Fibroblast of lung (primary cell): ENCODE measurements at regions not wholly inside any gene's neighbourhood (a gene's known extent, or its start where the extent isn't known, plus 50 kb on each side); places are given as distances from the start of the nearest gene placed in this dataset.

Experiments used
- DNase-seq, 2 donors: peaks; one replicate each; pipeline versions ENCODE4 v3.0.0 to v3.0.0-alpha.2; 2010; ENCODE audit warnings: low read depth in 2 of 2
- H2AFZ ChIP-seq: 2 replicates; pipeline ENCODE4 v1.5.1; 2012; ENCODE audit warnings: low read length, control low read depth, inconsistent platforms
- H3K27ac ChIP-seq: 2 replicates; pipeline ENCODE4 v1.5.1; 2011; ENCODE audit warnings: low read length, control low read depth; ENCODE audit not compliant: insufficient read depth
- H3K27me3 ChIP-seq: 2 replicates; pipeline ENCODE4 v1.5.1; 2011; ENCODE audit warnings: mild to moderate bottlenecking, low read length; ENCODE audit not compliant: control insufficient read depth, insufficient read depth
- H3K36me3 ChIP-seq: 2 replicates; pipeline ENCODE4 v1.5.1; 2011; ENCODE audit warnings: low read length; ENCODE audit not compliant: control insufficient read depth, insufficient read depth
- H3K4me1 ChIP-seq: 2 replicates; pipeline ENCODE4 v1.5.1; 2011; ENCODE audit warnings: low read length; ENCODE audit not compliant: control insufficient read depth, insufficient read depth; ENCODE audit errors: extremely low read depth
- H3K4me2 ChIP-seq: 2 replicates; pipeline ENCODE4 v1.5.1; 2011; ENCODE audit warnings: low read length, control low read depth; ENCODE audit not compliant: insufficient read depth; ENCODE audit errors: extremely low read depth
- H3K4me3 ChIP-seq, 4 experiments: fragments of 200-600 bp in 1 of 4; sonication (generic) in 1 of 4; replicated peaks in 1 of 4; 2 replicates each; pipeline ENCODE4 v1.5.1; 2011 to 2016; ENCODE audit warnings: low read length in 4 of 4, low read depth in 3 of 4, mild to moderate bottlenecking in 3 of 4, control low read depth in 2 of 4, inconsistent platforms in 1 of 4, mixed read lengths in 1 of 4; ENCODE audit not compliant: insufficient read depth in 1 of 4; ENCODE audit errors: control extremely low read depth in 1 of 4
- H3K79me2 ChIP-seq: 2 replicates; pipeline ENCODE4 v1.5.1; 2012; ENCODE audit warnings: mild to moderate bottlenecking, low read length, inconsistent platforms; ENCODE audit not compliant: control insufficient read depth, insufficient read depth
- H3K9ac ChIP-seq: 2 replicates; pipeline ENCODE4 v1.5.1; 2011; ENCODE audit warnings: mild to moderate bottlenecking, low read length, control low read depth; ENCODE audit not compliant: insufficient read depth
- H3K9me3 ChIP-seq: 2 replicates; pipeline ENCODE4 v1.5.1; 2012; ENCODE audit warnings: low read depth, low read length; ENCODE audit not compliant: control insufficient read depth, insufficient read depth
- H4K20me1 ChIP-seq: 2 replicates; pipeline ENCODE4 v1.5.1; 2011; ENCODE audit warnings: low read length; ENCODE audit not compliant: control insufficient read depth, insufficient read depth; ENCODE audit errors: extremely low read depth
- EZH2 ChIP-seq: IDR thresholded peaks from 2 replicates; pipeline ENCODE4 v1.5.1; 2012; ENCODE audit warnings: low read length, control low read depth, mild to moderate bottlenecking; ENCODE audit errors: missing control alignments
- TF ChIP-seq, protein P1 (sequence below), 2 donors: IDR thresholded peaks in 1 of 2; conservative IDR thresholded peaks in 1 of 2; 1 replicate in 1 of 2; 2 replicates in 1 of 2; pipeline ENCODE4 v1.5.1; 2011 to 2012; ENCODE audit warnings: low read length in 2 of 2, control low read depth in 1 of 2, inconsistent platforms in 1 of 2, low read depth in 1 of 2, mild to moderate bottlenecking in 1 of 2

DNA sequence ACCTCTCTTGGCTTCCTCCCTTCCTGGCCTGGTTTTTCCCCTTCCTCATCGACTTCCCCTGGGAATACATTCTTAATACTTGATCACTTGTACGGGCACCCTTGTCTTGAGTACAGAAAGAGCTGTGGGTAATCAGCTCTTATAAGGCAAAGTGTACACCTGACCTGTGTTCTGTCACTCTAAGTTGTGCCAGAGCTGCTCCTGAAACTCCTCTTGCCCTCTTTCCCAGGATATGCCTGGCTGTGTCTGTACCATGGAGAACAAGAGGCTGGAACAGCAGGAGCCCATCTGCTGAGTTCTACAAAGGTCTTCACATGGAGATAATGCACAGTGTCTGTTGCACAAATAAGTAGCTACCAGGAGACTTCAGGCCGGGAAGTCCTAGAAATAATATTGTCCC lies 110.1 kb downstream of the FOXA2 start:
- Histone ChIP-seq H3K4me1 (no peaks in the 10 kb centered on the region), H3K36me3 (no peaks in the 10 kb centered on the region), H3K27me3 (no peaks in the 10 kb centered on the region), H3K27ac (no peak overlapping the region), H4K20me1 (no peaks in the 10 kb centered on the region), H3K4me3 (no peak overlapping the region), H3K79me2 (no peaks in the 10 kb centered on the region), H3K4me2 (no peak overlapping the region), H3K9ac (no peak overlapping the region), H2AFZ (no peak overlapping the region), H3K9me3 (no peaks in the 10 kb centered on the region)
- DNase-seq, result no peak
- TF ChIP-seq, protein P1, sequence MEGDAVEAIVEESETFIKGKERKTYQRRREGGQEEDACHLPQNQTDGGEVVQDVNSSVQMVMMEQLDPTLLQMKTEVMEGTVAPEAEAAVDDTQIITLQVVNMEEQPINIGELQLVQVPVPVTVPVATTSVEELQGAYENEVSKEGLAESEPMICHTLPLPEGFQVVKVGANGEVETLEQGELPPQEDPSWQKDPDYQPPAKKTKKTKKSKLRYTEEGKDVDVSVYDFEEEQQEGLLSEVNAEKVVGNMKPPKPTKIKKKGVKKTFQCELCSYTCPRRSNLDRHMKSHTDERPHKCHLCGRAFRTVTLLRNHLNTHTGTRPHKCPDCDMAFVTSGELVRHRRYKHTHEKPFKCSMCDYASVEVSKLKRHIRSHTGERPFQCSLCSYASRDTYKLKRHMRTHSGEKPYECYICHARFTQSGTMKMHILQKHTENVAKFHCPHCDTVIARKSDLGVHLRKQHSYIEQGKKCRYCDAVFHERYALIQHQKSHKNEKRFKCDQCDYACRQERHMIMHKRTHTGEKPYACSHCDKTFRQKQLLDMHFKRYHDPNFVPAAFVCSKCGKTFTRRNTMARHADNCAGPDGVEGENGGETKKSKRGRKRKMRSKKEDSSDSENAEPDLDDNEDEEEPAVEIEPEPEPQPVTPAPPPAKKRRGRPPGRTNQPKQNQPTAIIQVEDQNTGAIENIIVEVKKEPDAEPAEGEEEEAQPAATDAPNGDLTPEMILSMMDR (conservative IDR thresholded peaks at IDR 0.05 in 1 of 2, IDR thresholded peaks at IDR 0.05 in 1 of 2; ENCODE audit: low read depth in 1 of 2, low read length in 2 of 2), result no peak
- no peak for TF ChIP-seq EZH2

DNA sequence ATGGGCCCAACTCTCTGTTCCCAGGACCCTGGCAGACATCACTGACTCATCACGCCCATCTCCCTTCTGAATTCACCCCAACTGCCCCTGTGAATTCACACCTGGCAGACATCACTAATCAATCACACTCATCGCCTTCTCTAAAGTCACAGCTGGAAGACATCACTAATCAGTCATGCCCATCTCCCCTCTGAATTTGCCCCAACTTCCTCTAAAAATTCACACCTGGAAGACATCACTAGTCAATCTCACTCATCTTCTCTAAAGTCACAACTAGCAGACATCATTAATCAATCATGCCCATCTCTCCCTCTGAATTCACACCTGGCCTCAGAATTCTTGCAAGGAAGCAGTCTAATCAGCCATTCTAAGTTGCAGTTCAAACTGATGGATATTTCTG lies 111.1 kb downstream of the FOXA2 start:
- Histone ChIP-seq H3K36me3 (no peaks in the 10 kb centered on the region), H3K27me3 (no peaks in the 10 kb centered on the region), H3K27ac (no peak overlapping the region), H2AFZ (no peak overlapping the region), H3K4me3 (no peak overlapping the region), H3K4me1 (no peaks in the 10 kb centered on the region), H4K20me1 (no peaks in the 10 kb centered on the region), H3K9ac (no peak overlapping the region), H3K79me2 (no peaks in the 10 kb centered on the region), H3K4me2 (no peak overlapping the region), H3K9me3 (no peaks in the 10 kb centered on the region)
- no peak for TF ChIP-seq EZH2
- TF ChIP-seq, protein P1 (conservative IDR thresholded peaks at IDR 0.05 in 1 of 2, IDR thresholded peaks at IDR 0.05 in 1 of 2; ENCODE audit: low read depth in 1 of 2, low read length in 2 of 2), result no peak
- DNase-seq, result no peak

DNA sequence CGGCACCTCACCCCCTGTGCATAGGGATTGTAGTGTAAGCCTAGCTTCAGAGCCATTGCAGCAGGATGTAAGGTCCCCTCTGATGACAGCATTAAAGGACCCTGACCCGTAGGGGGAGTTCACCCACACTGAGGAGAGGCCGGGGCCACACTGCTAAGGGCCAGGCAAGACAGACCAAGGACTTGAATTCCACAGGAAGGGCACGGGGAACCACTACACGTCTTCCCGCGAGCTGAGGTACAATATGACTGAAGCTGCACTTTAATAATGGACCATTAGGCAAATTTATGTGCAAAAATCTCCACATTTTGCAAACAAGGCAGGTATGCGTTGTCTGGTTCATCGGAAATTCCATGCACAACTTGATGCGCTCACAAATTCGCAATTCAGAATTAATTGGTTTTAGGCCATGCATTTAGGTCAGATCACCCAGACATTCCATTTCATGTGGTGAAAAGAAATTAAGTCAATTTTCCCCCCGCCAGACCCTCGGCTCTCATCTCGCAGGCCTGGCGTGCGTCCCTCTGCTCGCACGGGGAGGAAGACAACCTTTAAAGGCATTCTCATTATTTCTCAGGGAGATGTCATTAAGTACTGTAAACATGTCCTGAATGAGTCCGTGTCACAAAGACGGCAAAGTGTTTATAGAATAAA lies 111.8 kb downstream of the FOXA2 start:
- Histone ChIP-seq H3K4me2 (no peak overlapping the region), H4K20me1 (no peaks in the 10 kb centered on the region), H3K9ac (no peak overlapping the region), H3K36me3 (no peaks in the 10 kb centered on the region), H3K79me2 (no peaks in the 10 kb centered on the region), H3K9me3 (no peaks in the 10 kb centered on the region), H2AFZ (no peak overlapping the region), H3K27me3 (no peaks in the 10 kb centered on the region), H3K4me3 (no peak overlapping the region), H3K4me1 (no peaks in the 10 kb centered on the region), H3K27ac (no peak overlapping the region)
- no peak for DNase-seq
- TF ChIP-seq EZH2, result no peak
- TF ChIP-seq, protein P1 (conservative IDR thresholded peaks at IDR 0.05 in 1 of 2, IDR thresholded peaks at IDR 0.05 in 1 of 2; ENCODE audit: low read depth in 1 of 2, low read length in 2 of 2), result no peak
